HG02970 (cell line): ENCODE measurements at regions not wholly inside any gene's neighbourhood (a gene's known extent, or its start where the extent isn't known, plus 50 kb on each side); places are given as distances from the start of the nearest gene placed in this dataset.
"Not testable (repeated sequence)": the region's sequence is repeated elsewhere in the genome, so short reads cannot be mapped to it uniquely, and the experiment has no call there.

ENCODE experiments used
- ATAC-seq: cut with Tn5 transposase; IDR thresholded peaks from one replicate; pipeline ENCODE4 v1.9.1; 2021; ENCODE audit warnings: mild to moderate bottlenecking, moderate library complexity, moderate number of reproducible peaks; ENCODE audit not compliant: unreplicated experiment, low FRiP score

- no peak for ATAC-seq
These were observed 657.3 kb upstream of the PFKP start for GRCh38 chr10:2410049-2410448.

- ATAC-seq: no peak
These were observed 664.1 kb upstream of the ADARB2 start for GRCh38 chr10:2401459-2401858.

GRCh38 chr10:2399482-2399881 lies 662.2 kb upstream of the ADARB2 start:
- ATAC-seq: no peak

DNA sequence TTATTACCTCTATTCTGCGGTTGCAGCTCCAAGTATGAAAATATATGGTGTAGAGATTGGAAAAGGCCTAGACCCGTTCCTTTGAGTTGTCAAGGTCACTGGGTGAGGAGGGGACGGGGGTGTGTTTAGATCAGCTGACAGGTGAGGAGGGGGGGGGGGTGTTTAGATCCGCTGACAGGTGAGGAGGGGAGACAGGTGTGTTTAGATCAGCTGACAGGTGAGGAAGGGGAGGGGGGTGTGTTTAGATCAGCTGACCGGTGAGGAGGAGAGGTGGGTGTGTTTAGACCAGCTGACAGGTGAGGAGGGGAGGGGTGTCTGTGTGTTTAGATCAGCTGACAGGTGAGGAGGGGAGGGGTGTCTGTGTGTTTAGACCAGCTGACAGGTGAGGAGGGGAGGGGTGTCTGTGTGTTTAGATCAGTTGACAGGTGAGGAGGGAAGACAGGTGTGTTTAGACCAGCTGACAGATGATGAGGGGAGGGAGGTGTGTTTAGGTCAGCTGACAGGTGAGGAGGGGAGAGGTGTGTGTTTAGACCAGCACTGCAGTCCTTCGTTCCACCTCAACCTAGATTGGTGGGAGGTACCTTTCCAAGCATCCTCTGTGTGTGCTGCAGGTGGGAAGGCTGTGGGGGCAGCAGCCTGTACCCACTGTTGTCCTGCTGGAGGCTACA lies 655.0 kb upstream of the ADARB2 start:
- ATAC-seq: no peak

DNA sequence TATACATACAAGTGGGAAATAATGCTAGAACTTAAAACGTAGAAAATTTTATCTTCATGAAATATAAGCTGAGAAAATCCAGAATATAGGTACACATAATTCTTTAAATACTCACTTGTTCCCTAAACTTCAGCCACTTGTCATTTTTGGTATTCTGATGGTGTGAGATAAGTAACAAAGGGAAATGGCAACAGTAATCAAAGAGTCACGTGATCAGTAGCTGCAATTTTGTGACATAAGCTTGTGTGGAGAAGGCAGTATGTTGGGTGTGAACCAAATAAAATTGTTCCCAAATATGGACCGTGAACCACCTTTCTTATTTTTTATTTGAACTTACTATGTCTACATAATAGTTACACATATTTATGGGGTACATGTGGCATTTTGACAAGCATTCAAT lies 650.3 kb upstream of the ADARB2 start:
- ATAC-seq: no peak

DNA sequence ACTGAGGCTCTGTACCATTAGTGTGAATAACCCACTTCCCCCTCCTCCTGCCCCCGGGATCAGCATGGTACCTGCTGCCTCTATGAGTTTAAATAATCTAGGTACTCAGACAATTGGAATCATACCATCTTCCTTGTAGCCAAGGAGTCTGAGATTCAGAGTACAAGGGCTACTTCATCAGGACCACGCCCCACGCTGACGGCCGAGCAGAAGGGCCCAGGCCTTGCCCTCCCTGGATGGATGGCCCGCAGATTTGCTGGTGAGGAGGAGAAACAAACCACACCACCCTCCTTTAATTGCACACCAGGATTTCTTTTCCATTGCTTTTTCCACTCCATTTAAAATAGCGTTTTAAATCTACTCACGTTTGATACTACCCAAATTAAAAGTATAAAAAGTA lies 649.9 kb upstream of the ADARB2 start:
- ATAC-seq: no peak

DNA sequence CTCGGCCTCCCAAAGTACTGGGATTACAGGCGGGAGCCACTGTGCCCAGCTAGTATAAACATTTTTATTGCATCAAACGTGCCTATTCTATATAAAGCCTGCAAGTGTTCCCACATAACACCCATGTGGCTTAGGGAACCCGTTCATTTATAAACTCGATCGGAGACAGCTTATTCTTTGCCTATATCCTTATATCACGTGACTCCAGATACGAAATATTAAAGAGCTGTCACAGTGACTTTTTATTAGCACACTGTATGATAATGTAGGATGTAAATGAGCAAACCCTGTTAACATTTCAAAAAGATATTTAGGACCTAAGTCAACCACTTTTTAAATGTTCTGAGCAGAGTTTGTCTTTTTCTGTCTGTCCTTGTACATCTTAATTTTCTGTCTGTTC lies 642.9 kb upstream of the ADARB2 start:
- ATAC-seq: no peak

DNA sequence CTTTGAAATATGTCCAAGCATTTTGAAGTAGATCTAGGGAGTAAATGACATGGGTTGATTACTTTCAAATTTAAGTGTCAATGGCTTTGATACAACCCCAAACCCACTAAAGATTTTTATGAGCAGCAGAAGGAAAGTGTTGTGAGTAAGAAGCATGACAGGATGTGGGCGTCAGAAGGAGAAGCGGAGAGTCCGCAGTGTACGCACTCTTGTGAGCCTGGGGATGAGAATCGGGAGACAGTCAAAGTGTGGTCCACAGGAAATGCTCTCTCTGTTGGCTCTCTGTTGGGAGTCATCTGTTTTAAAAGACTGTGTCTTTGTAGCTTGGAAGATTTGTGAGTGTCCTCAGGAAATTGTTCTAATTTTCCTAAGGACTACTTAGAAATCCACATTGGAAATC lies 629.8 kb upstream of the ADARB2 start:
- ATAC-seq: no peak

- ATAC-seq: no peak
These were observed 629.1 kb upstream of the ADARB2 start for GRCh38 chr10:2366264-2366931.

GRCh38 chr10:2362331-2362730 lies 625.0 kb upstream of the ADARB2 start:
- ATAC-seq: no peak

DNA sequence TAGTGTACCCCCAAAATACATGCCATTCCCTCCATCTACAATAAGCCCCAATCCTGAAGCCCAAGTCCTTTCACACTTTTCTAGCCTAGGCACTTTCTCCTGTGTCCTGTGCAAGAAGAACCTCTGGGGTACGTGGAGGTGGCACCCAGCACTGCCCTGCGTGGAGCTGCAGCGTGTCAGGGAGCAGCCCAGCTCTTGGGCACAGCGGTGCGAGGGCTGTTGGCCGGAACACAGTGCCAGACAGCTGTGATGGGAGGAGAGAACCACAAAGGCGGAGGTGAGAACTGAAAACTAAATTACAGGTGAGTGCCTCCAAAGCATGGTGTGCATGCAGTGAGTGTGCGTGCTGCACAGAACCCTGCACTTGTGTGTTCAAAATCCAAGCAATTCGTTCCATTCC lies 621.3 kb upstream of the ADARB2 start:
- ATAC-seq: no peak

GRCh38 chr10:2356670-2357069 lies 619.3 kb upstream of the ADARB2 start:
- no peak for ATAC-seq

- ATAC-seq: no peak
These were observed 614.2 kb upstream of the ADARB2 start for GRCh38 chr10:2351566-2351965.

GRCh38 chr10:2342206-2342605 lies 604.9 kb upstream of the ADARB2 start:
- no peak for ATAC-seq

- no peak for ATAC-seq
These were observed 603.7 kb upstream of the ADARB2 start for GRCh38 chr10:2340831-2341647.

DNA sequence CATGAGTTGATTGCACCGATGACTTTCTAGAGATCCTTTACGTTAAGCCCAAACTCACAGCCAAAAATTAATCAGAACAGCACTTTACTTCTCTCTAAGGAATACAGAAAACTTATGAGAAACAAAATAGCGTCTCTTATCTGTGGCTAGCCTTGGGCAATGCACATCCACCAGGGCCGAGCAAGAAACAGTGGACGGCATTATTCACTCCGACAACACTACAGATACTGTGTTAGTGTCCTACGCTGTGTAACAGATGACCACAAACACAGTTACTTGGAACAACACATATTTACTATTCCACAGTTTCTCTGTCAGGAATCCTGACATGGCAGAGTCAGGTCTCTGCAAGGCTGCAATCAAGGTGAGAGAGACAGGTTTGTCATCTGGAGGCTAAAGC lies 598.3 kb upstream of the ADARB2 start:
- no peak for ATAC-seq

DNA sequence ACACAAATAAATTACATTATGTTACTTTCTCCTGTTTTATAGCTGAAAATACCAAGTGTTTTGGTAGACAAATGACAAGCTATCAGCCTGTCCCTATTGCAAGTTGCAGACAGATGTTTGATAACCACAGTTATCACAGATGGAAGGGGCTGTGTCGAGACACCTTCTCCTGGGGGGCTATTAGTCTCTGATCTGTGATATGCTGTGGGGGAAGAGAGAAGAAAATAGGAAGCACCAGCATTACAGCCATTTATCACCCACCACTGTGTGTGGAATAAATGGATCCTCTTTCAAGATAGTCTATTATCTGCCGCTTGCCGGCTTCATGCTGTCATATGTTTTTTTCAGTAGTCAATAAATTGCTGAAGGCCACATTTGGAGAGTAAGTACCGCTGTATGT lies 597.2 kb upstream of the ADARB2 start:
- ATAC-seq: no peak

GRCh38 chr10:2329082-2329481 lies 591.8 kb upstream of the ADARB2 start:
- no peak for ATAC-seq

DNA sequence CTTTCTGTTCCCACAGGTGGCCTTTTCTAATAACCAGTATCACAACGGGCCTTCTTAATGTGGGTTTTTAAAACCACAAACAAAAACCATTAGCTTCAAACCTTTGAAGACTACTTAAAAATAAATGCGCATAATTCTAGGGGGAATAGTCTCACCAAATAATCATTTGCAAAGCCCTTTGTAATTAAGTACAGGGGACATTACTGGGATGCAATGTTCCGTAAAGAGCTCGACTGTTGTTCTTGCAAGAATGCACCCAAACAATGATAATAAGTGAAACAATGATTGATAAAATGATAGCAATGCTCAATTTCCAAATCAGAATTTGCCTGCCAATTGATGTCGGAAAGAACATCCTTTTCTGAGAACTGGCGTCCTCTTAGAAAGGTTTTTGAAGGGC lies 589.1 kb upstream of the ADARB2 start:
- ATAC-seq: no peak

DNA sequence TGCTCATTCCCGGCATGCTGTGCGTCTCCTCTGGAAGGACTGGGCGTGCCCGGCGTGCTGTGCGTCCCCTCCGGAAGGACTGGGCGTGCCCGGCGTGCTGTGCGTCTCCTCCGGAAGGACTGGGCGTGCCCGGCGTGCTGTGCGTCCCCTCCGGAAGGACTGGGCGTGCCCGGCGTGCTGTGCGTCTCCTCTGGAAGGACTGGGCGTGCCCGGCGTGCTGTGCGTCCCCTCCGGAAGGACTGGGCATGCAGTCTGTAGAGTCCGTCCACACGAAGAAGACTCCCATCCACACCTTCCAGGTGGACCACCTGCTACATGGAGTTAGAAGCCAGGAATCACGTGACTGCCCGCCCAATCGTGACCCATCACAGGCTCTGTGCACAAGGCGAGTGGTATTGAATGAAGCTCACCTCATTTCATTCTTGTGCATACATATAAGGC lies 577.7 kb upstream of the ADARB2 start:
- not testable (repeated sequence) for ATAC-seq

DNA sequence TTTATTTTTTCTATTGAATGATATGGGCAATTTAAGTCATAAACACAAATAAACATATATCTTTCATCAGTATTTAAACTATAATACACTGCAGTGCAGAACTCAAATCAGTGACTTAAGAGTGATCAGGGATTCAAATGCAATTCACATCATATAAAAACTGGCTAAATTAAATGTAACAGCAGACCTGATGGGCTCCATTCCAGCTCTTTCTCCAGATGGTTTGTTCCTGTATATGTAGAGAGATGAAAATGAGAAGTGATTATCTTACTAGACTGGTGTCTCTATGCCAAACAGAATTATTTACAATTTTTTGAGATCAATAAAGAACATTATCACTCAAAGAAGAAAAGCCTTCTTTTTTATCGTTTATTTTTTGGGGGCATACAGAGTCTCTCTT lies 568.8 kb upstream of the ADARB2 start:
- no peak for ATAC-seq

GRCh38 chr10:2303169-2303568 lies 565.8 kb upstream of the ADARB2 start:
- ATAC-seq: no peak
